Naive thymus-derived CD4-positive, alpha-beta T cell (primary cell): ENCODE measurements at regions not wholly inside any gene's neighbourhood (a gene's known extent, or its start where the extent isn't known, plus 50 kb on each side); places are given as distances from the start of the nearest gene placed in this dataset.
"Not testable (repeated sequence)": the region's sequence is repeated elsewhere in the genome, so short reads cannot be mapped to it uniquely, and the experiment has no call there.

Source experiments
- ATAC-seq: fragments of 150-1000 bp; cut with Tn5 transposase; 2 replicates; pipeline ENCODE4 v1.10.0; 2021; ENCODE audit warnings: mild to moderate bottlenecking, moderate library complexity
- CTCF ChIA-PET: fragments of 350-600 bp; sonication (Branson Sonifier 250); formaldehyde crosslinking; loops from one replicate; lab custom pipeline; 2021; ENCODE audit warnings: antibody characterized with exemption; lab: Charles Lee
- POLR2A ChIA-PET: fragments of 350-600 bp; sonication (Branson Sonifier 250); formaldehyde crosslinking; loops from one replicate; lab custom pipeline; 2021; ENCODE audit warnings: antibody characterized with exemption, inconsistent platforms; lab: Charles Lee
- DNase-seq, 9 donors: peaks; one replicate each; pipeline versions ENCODE4 v3.0.0 to v3.0.0-alpha.2; 2020 to 2022; ENCODE audit warnings: mixed read lengths in 1 of 9
- H3K27ac ChIP-seq: one replicate; pipeline ENCODE4 v1.7.0; 2013; ENCODE audit warnings: mild to moderate bottlenecking, low read depth, low read length, moderate library complexity
- H3K27me3 ChIP-seq, 2 donors: one replicate each; pipeline ENCODE4 v1.7.0; 2013; ENCODE audit warnings: low read length in 2 of 2, mild to moderate bottlenecking in 2 of 2, moderate library complexity in 2 of 2; ENCODE audit not compliant: control insufficient read depth in 2 of 2, insufficient read depth in 2 of 2
- H3K36me3 ChIP-seq, 3 experiments: 1 replicate in 2 of 3; 2 replicates in 1 of 3; pipeline ENCODE4 v1.7.0; 2013; ENCODE audit warnings: low read length in 3 of 3, mild to moderate bottlenecking in 3 of 3, moderate library complexity in 1 of 3; ENCODE audit not compliant: insufficient read depth in 3 of 3, control insufficient read depth in 2 of 3
- H3K4me1 ChIP-seq, 2 donors: one replicate each; pipeline ENCODE4 v1.7.0; 2013; ENCODE audit warnings: low read length in 2 of 2, mild to moderate bottlenecking in 2 of 2, moderate library complexity in 1 of 2; ENCODE audit not compliant: control insufficient read depth in 2 of 2, insufficient read depth in 2 of 2
- H3K4me3 ChIP-seq: 2 replicates; pipeline ENCODE4 v1.7.0; 2013; ENCODE audit warnings: mild to moderate bottlenecking, low read length
- H3K9me3 ChIP-seq, 3 experiments: 1 replicate in 2 of 3; 2 replicates in 1 of 3; pipeline ENCODE4 v1.7.0; 2013; ENCODE audit warnings: low read length in 3 of 3; ENCODE audit not compliant: control insufficient read depth in 2 of 3
- H3K27ac Mint-ChIP-seq, 9 donors: one replicate each; pipeline ENCODE4 v1.8.0; 2020 to 2022; ENCODE audit warnings: mixed read lengths in 9 of 9, mild to moderate bottlenecking in 8 of 9, moderate library complexity in 5 of 9, inconsistent platforms in 2 of 9
- H3K27me3 Mint-ChIP-seq, 5 donors: one replicate each; pipeline ENCODE4 v1.8.0; 2021 to 2022; ENCODE audit warnings: mixed read lengths in 5 of 5, mild to moderate bottlenecking in 1 of 5
- H3K36me3 Mint-ChIP-seq, 5 donors: one replicate each; pipeline ENCODE4 v1.8.0; 2020 to 2022; ENCODE audit warnings: mixed read lengths in 5 of 5, mild to moderate bottlenecking in 3 of 5, inconsistent platforms in 1 of 5
- H3K4me1 Mint-ChIP-seq, 7 donors: one replicate each; pipeline ENCODE4 v1.8.0; 2020 to 2022; ENCODE audit warnings: mixed read lengths in 7 of 7, mild to moderate bottlenecking in 3 of 7, inconsistent platforms in 1 of 7
- H3K4me3 Mint-ChIP-seq, 10 donors: one replicate each; pipeline ENCODE4 v1.8.0; 2020 to 2022; ENCODE audit warnings: mild to moderate bottlenecking in 10 of 10, mixed read lengths in 10 of 10, moderate library complexity in 6 of 10, inconsistent platforms in 2 of 10
- H3K9me3 Mint-ChIP-seq, 11 donors: one replicate each; pipeline ENCODE4 v1.8.0; 2020 to 2022; ENCODE audit warnings: mixed read lengths in 11 of 11, mild to moderate bottlenecking in 4 of 11, inconsistent platforms in 1 of 11, moderate library complexity in 1 of 11
- intact Hi-C, 2 donors: fragments of 100-400 bp; cut with micrococcal nuclease; formaldehyde crosslinking; loops; one replicate each; pipeline ENCODE4 v1.15.1; 2023

GRCh38 chr6:4471515-4471914 is 304.7 kb upstream of the CDYL start:
- H3K27ac ChIP-seq, H3K4me3 ChIP-seq, intact Hi-C loops, H3K4me1 ChIP-seq, H3K4me3 Mint-ChIP-seq, CTCF ChIA-PET, H3K36me3 Mint-ChIP-seq, H3K4me1 Mint-ChIP-seq, H3K36me3 ChIP-seq, POLR2A ChIA-PET, DNase-seq, ATAC-seq, H3K27ac Mint-ChIP-seq, H3K27me3 ChIP-seq: not testable (repeated sequence)
- H3K9me3 Mint-ChIP-seq, result peaks cover 4 to 41% (median 14%) of the 10 kb centered on the region in 11 donors
- H3K27me3 Mint-ChIP-seq, result peaks cover 0 to 11% (median 9%) of the 10 kb centered on the region in 5 donors
- peaks cover 0 to 11% (median 0%) of the 10 kb centered on the region in 3 experiments for H3K9me3 ChIP-seq

- no peak overlapping the region for H3K4me3 Mint-ChIP-seq
- ChIA-PET CTCF (no interaction called here), POLR2A (no interaction called here)
- H3K4me1 ChIP-seq, result no peaks in the 10 kb centered on the region
- no peaks in the 10 kb centered on the region for H3K36me3 ChIP-seq
- DNase-seq (no peak), ATAC-seq (no peak)
- no peak overlapping the region for H3K4me3 ChIP-seq
- H3K27ac Mint-ChIP-seq, result no peak overlapping the region
- no peak overlapping the region for H3K27ac ChIP-seq
- peaks cover 0 to 11% (median 0%) of the 10 kb centered on the region in 3 experiments for H3K9me3 ChIP-seq
- H3K4me1 Mint-ChIP-seq, result peaks cover 0 to 1% (median 0%) of the 10 kb centered on the region in 7 donors
- peaks cover 4 to 41% (median 14%) of the 10 kb centered on the region in 11 donors for H3K9me3 Mint-ChIP-seq
- intact Hi-C loops, result no loop called here
- peaks cover 0 to 8% (median 0%) of the 10 kb centered on the region in 5 donors for H3K36me3 Mint-ChIP-seq
- H3K27me3 Mint-ChIP-seq, result peaks cover 0 to 10% (median 5%) of the 10 kb centered on the region in 5 donors
- H3K27me3 ChIP-seq, result no peaks in the 10 kb centered on the region
Observed at GRCh38 chr6:4470698-4471210, 305.4 kb upstream of the CDYL start.

- H3K36me3 Mint-ChIP-seq, result peaks cover 0 to 7% (median 0%) of the 10 kb centered on the region in 5 donors
- intact Hi-C loops, result no loop called here
- peaks cover 0 to 10% (median 8%) of the 10 kb centered on the region in 5 donors for H3K27me3 Mint-ChIP-seq
- DNase-seq, result no peak
- H3K36me3 ChIP-seq, result no peaks in the 10 kb centered on the region
- H3K4me1 ChIP-seq, result no peaks in the 10 kb centered on the region
- peaks cover 4 to 21% (median 10%) of the 10 kb centered on the region in 11 donors for H3K9me3 Mint-ChIP-seq
- H3K4me1 Mint-ChIP-seq, result no peaks in the 10 kb centered on the region
- H3K4me3 Mint-ChIP-seq, result no peak overlapping the region
- no peaks in the 10 kb centered on the region for H3K27me3 ChIP-seq
- no peak overlapping the region for H3K27ac Mint-ChIP-seq
- H3K4me3 ChIP-seq, result no peak overlapping the region
- no peak overlapping the region for H3K27ac ChIP-seq
- H3K9me3 ChIP-seq, result peaks cover 0 to 7% (median 0%) of the 10 kb centered on the region in 3 experiments
- POLR2A ChIA-PET, result no interaction called here
- ATAC-seq, result no peak
- CTCF ChIA-PET, result no interaction called here
Observed at GRCh38 chr6:4466769-4467480, 309.3 kb upstream of the CDYL start.

- Mint-ChIP-seq H3K27me3 (peaks cover 0 to 10% (median 8%) of the 10 kb centered on the region in 5 donors), H3K4me1 (no peaks in the 10 kb centered on the region), H3K27ac (no peak overlapping the region), H3K4me3 (no peak overlapping the region), H3K9me3 (peaks cover 2 to 14% (median 6%) of the 10 kb centered on the region in 11 donors), H3K36me3 (peaks cover 0 to 5% (median 0%) of the 10 kb centered on the region in 5 donors)
- intact Hi-C loops, result no loop called here
- ChIA-PET CTCF (no interaction called here), POLR2A (no interaction called here)
- no peaks in the 10 kb centered on the region for H3K36me3 ChIP-seq
- no peak overlapping the region for H3K4me3 ChIP-seq
- no peaks in the 10 kb centered on the region for H3K27me3 ChIP-seq
- DNase-seq (no peak), ATAC-seq (no peak)
- no peak overlapping the region for H3K27ac ChIP-seq
- peaks cover 0 to 3% (median 0%) of the 10 kb centered on the region in 3 experiments for H3K9me3 ChIP-seq
- no peaks in the 10 kb centered on the region for H3K4me1 ChIP-seq
Observed at GRCh38 chr6:4466261-4466660, 309.9 kb upstream of the CDYL start.

- Histone ChIP-seq H3K4me3 (no peak overlapping the region), H3K4me1 (no peaks in the 10 kb centered on the region), H3K27ac (no peak overlapping the region), H3K36me3 (no peaks in the 10 kb centered on the region), H3K9me3 (no peaks in the 10 kb centered on the region), H3K27me3 (no peaks in the 10 kb centered on the region)
- DNase-seq (no peak), ATAC-seq (no peak)
- no peak overlapping the region for H3K4me3 Mint-ChIP-seq
- peaks cover 0 to 2% (median 0%) of the 10 kb centered on the region in 7 donors for H3K4me1 Mint-ChIP-seq
- intact Hi-C loops, result no loop called here
- ChIA-PET CTCF (no interaction called here), POLR2A (no interaction called here)
- no peaks in the 10 kb centered on the region for H3K36me3 Mint-ChIP-seq
- peaks cover 0 to 4% (median 0%) of the 10 kb centered on the region in 11 donors for H3K9me3 Mint-ChIP-seq
- peaks cover 0 to 11% (median 8%) of the 10 kb centered on the region in 5 donors for H3K27me3 Mint-ChIP-seq
- no peak overlapping the region for H3K27ac Mint-ChIP-seq
Observed at GRCh38 chr6:4464638-4465037, 311.6 kb upstream of the CDYL start.

GRCh38 chr6:4463236-4463635 is 313.0 kb upstream of the CDYL start:
- no peaks in the 10 kb centered on the region for H3K36me3 Mint-ChIP-seq
- H3K9me3 Mint-ChIP-seq, result no peaks in the 10 kb centered on the region
- Histone ChIP-seq H3K36me3 (no peaks in the 10 kb centered on the region), H3K27me3 (no peaks in the 10 kb centered on the region), H3K4me3 (no peak overlapping the region), H3K4me1 (no peaks in the 10 kb centered on the region), H3K27ac (no peak overlapping the region), H3K9me3 (no peaks in the 10 kb centered on the region)
- peaks cover 0 to 17% (median 5%) of the 10 kb centered on the region in 5 donors for H3K27me3 Mint-ChIP-seq
- H3K4me3 Mint-ChIP-seq, result no peak overlapping the region
- intact Hi-C loops, result no loop called here
- ATAC-seq, result no peak
- H3K4me1 Mint-ChIP-seq, result peaks cover 0 to 3% (median 0%) of the 10 kb centered on the region in 7 donors
- no peak overlapping the region for H3K27ac Mint-ChIP-seq
- POLR2A ChIA-PET, result no interaction called here
- CTCF ChIA-PET, result no interaction called here
- no peak for DNase-seq
